ENCODE measurements at regions not wholly inside any gene's neighbourhood (a gene's known extent, or its start where the extent isn't known, plus 50 kb on each side); places are given as distances from the start of the nearest gene placed in this dataset.

- TF ChIP-seq SNAI2 (CRISPR knock-in tag; IDR thresholded peaks at IDR 0.05) (no peak), ARNTL (CRISPR knock-in tag; IDR thresholded peaks at IDR 0.05; ENCODE audit: borderline replicate concordance, low read depth) (no peak), CSDC2 (CRISPR knock-in tag; IDR thresholded peaks at IDR 0.05) (no peak), CREB5 (CRISPR knock-in tag; IDR thresholded peaks at IDR 0.05; ENCODE audit: low read depth) (no peak), ZNF70 (CRISPR knock-in tag; IDR thresholded peaks at IDR 0.05) (no peak)
Measured at GRCh38 chr4:30901461-30902451, 181.6 kb downstream of the PCDH7 start (continued).

- no peak for TF ChIP-seq OSR1 (CRISPR knock-in tag; IDR thresholded peaks at IDR 0.05)
- no peak for TF ChIP-seq BACH2 (CRISPR knock-in tag; IDR thresholded peaks at IDR 0.05; ENCODE audit: borderline replicate concordance)
- no peak for TF ChIP-seq ZNF70 (CRISPR knock-in tag; IDR thresholded peaks at IDR 0.05)
- TF ChIP-seq ZC3H10 (CRISPR knock-in tag; IDR thresholded peaks at IDR 0.05) = no peak
- no peak for ATAC-seq
Measured at GRCh38 chr4:30903502-30904214, 183.5 kb downstream of the PCDH7 start.

GRCh38 chr4:30904215-30904555, 184.0 kb downstream of the PCDH7 start:
- no peak for ATAC-seq
- no peak for TF ChIP-seq ZNF70 (CRISPR knock-in tag; IDR thresholded peaks at IDR 0.05)
- TF ChIP-seq, protein P1, sequence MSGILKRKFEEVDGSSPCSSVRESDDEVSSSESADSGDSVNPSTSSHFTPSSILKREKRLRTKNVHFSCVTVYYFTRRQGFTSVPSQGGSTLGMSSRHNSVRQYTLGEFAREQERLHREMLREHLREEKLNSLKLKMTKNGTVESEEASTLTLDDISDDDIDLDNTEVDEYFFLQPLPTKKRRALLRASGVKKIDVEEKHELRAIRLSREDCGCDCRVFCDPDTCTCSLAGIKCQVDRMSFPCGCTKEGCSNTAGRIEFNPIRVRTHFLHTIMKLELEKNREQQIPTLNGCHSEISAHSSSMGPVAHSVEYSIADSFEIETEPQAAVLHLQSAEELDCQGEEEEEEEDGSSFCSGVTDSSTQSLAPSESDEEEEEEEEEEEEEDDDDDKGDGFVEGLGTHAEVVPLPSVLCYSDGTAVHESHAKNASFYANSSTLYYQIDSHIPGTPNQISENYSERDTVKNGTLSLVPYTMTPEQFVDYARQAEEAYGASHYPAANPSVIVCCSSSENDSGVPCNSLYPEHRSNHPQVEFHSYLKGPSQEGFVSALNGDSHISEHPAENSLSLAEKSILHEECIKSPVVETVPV (CRISPR knock-in tag; IDR thresholded peaks at IDR 0.05) = no peak
- TF ChIP-seq ARNTL (CRISPR knock-in tag; IDR thresholded peaks at IDR 0.05; ENCODE audit: borderline replicate concordance, low read depth) = no peak
- no peak for TF ChIP-seq ISL1 (CRISPR knock-in tag; IDR thresholded peaks at IDR 0.05)
- TF ChIP-seq, protein P2, sequence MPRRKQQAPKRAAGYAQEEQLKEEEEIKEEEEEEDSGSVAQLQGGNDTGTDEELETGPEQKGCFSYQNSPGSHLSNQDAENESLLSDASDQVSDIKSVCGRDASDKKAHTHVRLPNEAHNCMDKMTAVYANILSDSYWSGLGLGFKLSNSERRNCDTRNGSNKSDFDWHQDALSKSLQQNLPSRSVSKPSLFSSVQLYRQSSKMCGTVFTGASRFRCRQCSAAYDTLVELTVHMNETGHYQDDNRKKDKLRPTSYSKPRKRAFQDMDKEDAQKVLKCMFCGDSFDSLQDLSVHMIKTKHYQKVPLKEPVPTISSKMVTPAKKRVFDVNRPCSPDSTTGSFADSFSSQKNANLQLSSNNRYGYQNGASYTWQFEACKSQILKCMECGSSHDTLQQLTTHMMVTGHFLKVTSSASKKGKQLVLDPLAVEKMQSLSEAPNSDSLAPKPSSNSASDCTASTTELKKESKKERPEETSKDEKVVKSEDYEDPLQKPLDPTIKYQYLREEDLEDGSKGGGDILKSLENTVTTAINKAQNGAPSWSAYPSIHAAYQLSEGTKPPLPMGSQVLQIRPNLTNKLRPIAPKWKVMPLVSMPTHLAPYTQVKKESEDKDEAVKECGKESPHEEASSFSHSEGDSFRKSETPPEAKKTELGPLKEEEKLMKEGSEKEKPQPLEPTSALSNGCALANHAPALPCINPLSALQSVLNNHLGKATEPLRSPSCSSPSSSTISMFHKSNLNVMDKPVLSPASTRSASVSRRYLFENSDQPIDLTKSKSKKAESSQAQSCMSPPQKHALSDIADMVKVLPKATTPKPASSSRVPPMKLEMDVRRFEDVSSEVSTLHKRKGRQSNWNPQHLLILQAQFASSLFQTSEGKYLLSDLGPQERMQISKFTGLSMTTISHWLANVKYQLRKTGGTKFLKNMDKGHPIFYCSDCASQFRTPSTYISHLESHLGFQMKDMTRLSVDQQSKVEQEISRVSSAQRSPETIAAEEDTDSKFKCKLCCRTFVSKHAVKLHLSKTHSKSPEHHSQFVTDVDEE (CRISPR knock-in tag; IDR thresholded peaks at IDR 0.05) = no peak
- TF ChIP-seq CREB5 (CRISPR knock-in tag; IDR thresholded peaks at IDR 0.05; ENCODE audit: low read depth) = no peak
- TF ChIP-seq SNAI2 (CRISPR knock-in tag; IDR thresholded peaks at IDR 0.05) = no peak
- no peak for TF ChIP-seq PATZ1 (CRISPR knock-in tag; IDR thresholded peaks at IDR 0.05; ENCODE audit: borderline replicate concordance)
- no peak for TF ChIP-seq ZNF565 (CRISPR knock-in tag; conservative IDR thresholded peaks at IDR 0.05; ENCODE audit: low read depth)
- no peak for TF ChIP-seq ZFP3 (CRISPR knock-in tag; IDR thresholded peaks at IDR 0.05)
- no peak for TF ChIP-seq CSDC2 (CRISPR knock-in tag; IDR thresholded peaks at IDR 0.05)
- no peak for TF ChIP-seq TOX (CRISPR knock-in tag; IDR thresholded peaks at IDR 0.05; ENCODE audit: borderline replicate concordance)
- no peak for TF ChIP-seq PPARA (CRISPR knock-in tag; IDR thresholded peaks at IDR 0.05; ENCODE audit: borderline replicate concordance)
- TF ChIP-seq OSR1 (CRISPR knock-in tag; IDR thresholded peaks at IDR 0.05) = no peak
- TF ChIP-seq BACH2 (CRISPR knock-in tag; IDR thresholded peaks at IDR 0.05; ENCODE audit: borderline replicate concordance) = no peak
- no peak for TF ChIP-seq RARB (CRISPR knock-in tag; IDR thresholded peaks at IDR 0.05)

Data from SK-N-SH treated with all-trans-retinoic acid at 6 μM for 48 hours (cell line).